Karpas-422 (cell line): ENCODE measurements at regions not wholly inside any gene's neighbourhood (a gene's known extent, or its start where the extent isn't known, plus 50 kb on each side); places are given as distances from the start of the nearest gene placed in this dataset.

ENCODE experiments used
- DNase-seq: peaks from one replicate; pipeline ENCODE4 v3.0.0-alpha.2; 2015
- H2AFZ ChIP-seq: fragments of 200-600 bp; sonication (generic); 2 replicates; pipeline ENCODE4 v1.6.1; 2014; ENCODE audit warnings: antibody characterized with exemption, low read length, mixed read lengths
- H3K27ac ChIP-seq: fragments of 200-600 bp; sonication (generic); 2 replicates; pipeline ENCODE4 v1.5.1; 2014; ENCODE audit warnings: mild to moderate bottlenecking, low read length, moderate library complexity
- H3K27me3 ChIP-seq: fragments of 200-600 bp; sonication (generic); 2 replicates; pipeline ENCODE4 v1.6.1; 2014; ENCODE audit warnings: low read length, mixed read lengths
- H3K36me3 ChIP-seq: fragments of 200-600 bp; sonication (generic); 2 replicates; pipeline ENCODE4 v1.6.1; 2014; ENCODE audit warnings: low read length, mixed read lengths; ENCODE audit not compliant: insufficient read depth
- H3K4me1 ChIP-seq: fragments of 200-600 bp; sonication (generic); 2 replicates; pipeline ENCODE4 v1.6.1; 2014; ENCODE audit warnings: mild to moderate bottlenecking, low read length, mixed read lengths
- H3K4me2 ChIP-seq: fragments of 200-600 bp; sonication (generic); 2 replicates; pipeline ENCODE4 v1.6.1; 2014; ENCODE audit warnings: low read length, low read depth, mild to moderate bottlenecking; ENCODE audit not compliant: poor library complexity, severe bottlenecking
- H3K4me3 ChIP-seq: fragments of 200-600 bp; sonication (generic); 2 replicates; pipeline ENCODE4 v1.5.1; 2014; ENCODE audit warnings: mild to moderate bottlenecking, antibody characterized with exemption, low read length, mixed read lengths
- H3K79me2 ChIP-seq: fragments of 200-600 bp; sonication (generic); 2 replicates; pipeline ENCODE4 v1.6.1; 2014; ENCODE audit warnings: mild to moderate bottlenecking, low read length, mixed read lengths
- H3K9ac ChIP-seq: fragments of 200-600 bp; sonication (generic); 2 replicates; pipeline ENCODE4 v1.6.0; 2014; ENCODE audit warnings: low read length
- H3K9me2 ChIP-seq: fragments of 200-600 bp; sonication (generic), shearing (Covaris generic); replicated peaks from 2 replicates; pipeline ENCODE4 v1.6.0; 2014; ENCODE audit warnings: mild to moderate bottlenecking, low read length, moderate library complexity; ENCODE audit not compliant: insufficient read depth
- H3K9me3 ChIP-seq: fragments of 300-700, 200-600 bp; sonication (generic); 2 replicates; pipeline ENCODE4 v1.6.1; 2014; ENCODE audit warnings: low read length, mixed read lengths
- H4K20me1 ChIP-seq: fragments of 200-600 bp; sonication (generic); 2 replicates; pipeline ENCODE4 v1.6.1; 2014; ENCODE audit warnings: mild to moderate bottlenecking, antibody characterized with exemption, low read length, low read depth; ENCODE audit not compliant: insufficient read depth

DNA sequence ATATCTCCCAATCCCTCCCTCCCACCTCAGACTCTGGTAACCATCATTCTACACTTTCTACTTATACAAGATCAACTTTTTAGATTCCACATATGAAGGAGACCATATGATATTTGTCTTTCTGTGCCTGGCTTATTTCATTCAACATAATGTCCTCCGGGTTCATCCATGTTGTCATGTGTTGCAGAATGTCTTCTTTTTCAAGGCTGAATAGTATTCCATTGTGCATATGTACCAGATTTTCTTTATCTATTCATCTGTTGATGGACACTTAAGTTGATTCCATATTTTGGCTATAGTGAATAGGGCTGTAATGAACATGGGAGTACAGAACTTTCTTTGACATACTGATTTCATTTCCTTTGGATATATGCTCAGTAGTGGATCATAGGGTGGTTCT lies 78.9 kb upstream of the MAP1B start:
- no peaks in the 10 kb centered on the region for H3K4me1 ChIP-seq
- no peak overlapping the region for H3K4me3 ChIP-seq
- no peak overlapping the region for H3K9ac ChIP-seq
- no peak overlapping the region for H3K4me2 ChIP-seq
- no peaks in the 10 kb centered on the region for H3K27me3 ChIP-seq
- no peaks in the 10 kb centered on the region for H3K79me2 ChIP-seq
- H3K36me3 ChIP-seq, result no peaks in the 10 kb centered on the region
- no peaks in the 10 kb centered on the region for H4K20me1 ChIP-seq
- no peaks in the 10 kb centered on the region for H3K9me3 ChIP-seq
- H3K9me2 ChIP-seq, result no peaks in the 10 kb centered on the region
- H3K27ac ChIP-seq, result no peak overlapping the region
- DNase-seq, result no peak
- no peak overlapping the region for H2AFZ ChIP-seq

DNA sequence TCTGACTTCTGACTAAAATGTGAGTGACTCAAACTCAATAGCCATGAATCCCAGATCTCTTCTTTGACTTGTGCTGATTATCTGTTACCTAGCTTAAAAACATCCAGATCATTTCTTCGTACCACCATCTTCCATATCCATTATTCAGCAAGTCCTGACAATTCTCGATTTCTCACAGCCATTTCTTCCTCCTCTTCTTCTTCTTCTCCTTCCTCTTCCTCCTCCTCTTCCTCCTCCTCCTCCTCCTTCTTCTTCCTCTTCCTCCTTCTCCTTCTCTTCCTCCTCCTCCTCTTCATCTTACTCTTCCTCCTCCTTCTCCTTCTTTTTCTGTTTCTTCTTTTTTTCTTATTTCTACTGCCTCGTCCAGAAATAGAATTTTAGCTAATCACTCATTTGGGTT lies 77.0 kb upstream of the MAP1B start:
- Histone ChIP-seq H2AFZ (no peak overlapping the region), H3K27ac (no peak overlapping the region), H4K20me1 (no peaks in the 10 kb centered on the region), H3K36me3 (no peaks in the 10 kb centered on the region), H3K9me2 (no peaks in the 10 kb centered on the region), H3K4me2 (no peak overlapping the region), H3K4me1 (no peaks in the 10 kb centered on the region), H3K9me3 (no peaks in the 10 kb centered on the region), H3K27me3 (no peaks in the 10 kb centered on the region), H3K4me3 (no peak overlapping the region), H3K9ac (no peak overlapping the region), H3K79me2 (no peaks in the 10 kb centered on the region)
- no peak for DNase-seq

DNA sequence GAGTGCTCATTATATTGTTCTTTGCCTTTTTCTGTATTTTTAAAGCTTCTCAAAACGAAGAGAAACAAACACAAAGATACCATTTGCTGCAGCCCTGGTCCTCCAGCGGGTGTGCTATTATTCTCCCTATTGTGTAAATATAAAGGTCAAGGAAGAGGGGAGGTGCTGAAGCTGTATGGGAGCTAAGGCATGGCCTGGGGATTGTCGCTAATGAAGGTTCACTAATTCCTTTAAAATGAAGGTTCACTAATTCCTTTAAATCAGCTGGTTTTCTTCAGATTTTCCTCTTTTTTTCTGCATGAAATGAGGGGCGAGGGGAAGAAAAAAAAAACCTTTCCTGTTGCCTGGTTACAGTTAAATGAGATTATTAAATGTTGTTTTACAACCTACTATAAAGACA lies 74.5 kb upstream of the MAP1B start:
- Histone ChIP-seq H3K9ac (no peak overlapping the region), H3K9me3 (no peaks in the 10 kb centered on the region), H3K36me3 (no peaks in the 10 kb centered on the region), H2AFZ (no peak overlapping the region), H3K4me3 (no peak overlapping the region), H4K20me1 (no peaks in the 10 kb centered on the region), H3K9me2 (no peaks in the 10 kb centered on the region), H3K4me1 (no peaks in the 10 kb centered on the region), H3K4me2 (no peak overlapping the region), H3K27ac (no peak overlapping the region), H3K79me2 (no peaks in the 10 kb centered on the region), H3K27me3 (no peaks in the 10 kb centered on the region)
- DNase-seq, result no peak

DNA sequence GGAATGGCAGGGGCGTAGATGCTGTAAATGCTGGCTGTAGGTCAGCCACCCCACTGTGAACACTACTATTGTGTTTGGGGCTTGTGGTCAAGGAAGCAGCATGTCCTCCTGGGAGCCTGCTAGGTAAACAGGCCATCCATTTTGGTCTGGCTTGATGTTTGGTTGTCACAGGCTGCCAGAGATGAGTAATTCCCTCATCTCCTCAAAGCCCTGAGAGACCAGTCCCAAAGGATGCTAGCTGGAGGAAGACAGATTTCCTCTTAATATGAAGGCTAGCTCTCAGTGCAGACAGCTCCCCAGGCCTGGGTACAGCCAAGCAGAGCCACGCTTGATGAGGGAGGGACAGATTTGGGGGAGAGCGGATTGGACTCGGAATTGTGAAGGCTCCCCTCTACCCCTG lies 72.5 kb upstream of the MAP1B start:
- Histone ChIP-seq H4K20me1 (no peaks in the 10 kb centered on the region), H3K4me2 (no peak overlapping the region), H2AFZ (no peak overlapping the region), H3K9me3 (no peaks in the 10 kb centered on the region), H3K27ac (no peak overlapping the region), H3K79me2 (no peaks in the 10 kb centered on the region), H3K4me3 (no peak overlapping the region), H3K9ac (no peak overlapping the region), H3K27me3 (no peaks in the 10 kb centered on the region), H3K36me3 (no peaks in the 10 kb centered on the region), H3K4me1 (no peaks in the 10 kb centered on the region), H3K9me2 (no peaks in the 10 kb centered on the region)
- no peak for DNase-seq

DNA sequence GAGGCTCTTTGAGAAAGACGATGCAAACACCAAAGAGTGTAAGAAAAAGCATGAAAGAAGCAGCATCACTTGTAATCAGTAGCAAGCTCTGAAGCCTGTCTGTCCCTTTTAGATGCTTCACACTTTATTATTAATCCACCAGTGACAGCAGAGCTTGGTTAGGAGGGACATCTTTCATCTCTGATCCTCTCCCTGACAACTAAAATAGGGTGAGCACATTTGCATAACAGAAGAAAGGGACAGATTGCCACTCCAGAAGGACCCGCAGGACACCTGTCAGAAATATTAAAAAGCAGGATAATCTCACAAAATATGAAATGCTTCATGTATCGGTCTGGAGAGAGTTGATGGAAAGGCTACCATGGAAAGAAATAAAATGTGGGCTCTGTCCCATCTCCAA lies 71.4 kb upstream of the MAP1B start:
- Histone ChIP-seq H3K27me3 (no peaks in the 10 kb centered on the region), H3K36me3 (no peaks in the 10 kb centered on the region), H3K9me2 (no peaks in the 10 kb centered on the region), H3K9ac (no peak overlapping the region), H3K4me2 (no peak overlapping the region), H4K20me1 (no peaks in the 10 kb centered on the region), H2AFZ (no peak overlapping the region), H3K27ac (no peak overlapping the region), H3K9me3 (no peaks in the 10 kb centered on the region), H3K4me3 (no peak overlapping the region), H3K4me1 (no peaks in the 10 kb centered on the region), H3K79me2 (no peaks in the 10 kb centered on the region)
- no peak for DNase-seq

DNA sequence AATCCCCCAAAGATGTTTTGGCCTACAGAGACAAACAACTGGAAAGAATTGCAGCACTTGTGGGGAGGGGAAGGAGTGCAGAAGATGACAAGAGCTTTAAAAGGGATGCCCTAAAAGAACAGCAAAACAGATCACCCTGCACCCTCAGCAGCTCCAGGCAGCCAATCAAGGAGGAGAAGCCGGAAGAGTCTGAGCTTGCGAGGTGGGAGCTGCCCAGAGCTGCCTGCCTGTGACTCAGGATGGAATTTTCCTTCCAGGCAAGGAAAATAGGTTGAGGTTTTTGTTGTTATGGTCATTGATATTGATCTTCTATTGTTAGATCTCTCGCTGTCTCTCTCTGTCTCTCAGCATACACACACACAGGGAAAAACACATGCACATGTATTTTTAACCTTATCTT lies 70.3 kb upstream of the MAP1B start:
- H3K4me1 ChIP-seq, result no peaks in the 10 kb centered on the region
- no peak overlapping the region for H3K9ac ChIP-seq
- H4K20me1 ChIP-seq, result no peaks in the 10 kb centered on the region
- no peak overlapping the region for H2AFZ ChIP-seq
- no peaks in the 10 kb centered on the region for H3K79me2 ChIP-seq
- H3K9me3 ChIP-seq, result no peaks in the 10 kb centered on the region
- DNase-seq, result no peak
- H3K27ac ChIP-seq, result no peak overlapping the region
- no peaks in the 10 kb centered on the region for H3K27me3 ChIP-seq
- no peak overlapping the region for H3K4me3 ChIP-seq
- no peaks in the 10 kb centered on the region for H3K9me2 ChIP-seq
- no peak overlapping the region for H3K4me2 ChIP-seq
- H3K36me3 ChIP-seq, result no peaks in the 10 kb centered on the region

DNA sequence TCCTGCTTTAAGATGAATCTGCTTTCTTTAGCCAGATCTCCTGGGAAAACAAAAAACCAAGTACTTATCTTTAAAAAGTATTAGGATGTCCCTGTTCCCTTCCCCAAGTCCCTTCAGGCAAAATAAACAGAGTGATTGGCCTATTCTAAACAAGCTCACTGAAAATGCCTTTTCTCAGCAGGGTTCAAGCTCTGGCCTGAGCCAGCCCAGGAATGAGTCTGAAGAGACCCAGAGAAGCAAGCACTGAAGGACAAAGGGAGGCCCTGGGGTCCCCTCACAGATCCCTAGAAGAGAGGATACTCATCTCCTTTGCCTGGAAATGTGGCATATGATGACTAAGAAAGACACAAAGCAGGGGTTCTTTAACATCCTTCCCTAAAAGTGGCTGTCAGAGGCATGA lies 66.8 kb upstream of the MAP1B start:
- H4K20me1 ChIP-seq, result no peaks in the 10 kb centered on the region

DNA sequence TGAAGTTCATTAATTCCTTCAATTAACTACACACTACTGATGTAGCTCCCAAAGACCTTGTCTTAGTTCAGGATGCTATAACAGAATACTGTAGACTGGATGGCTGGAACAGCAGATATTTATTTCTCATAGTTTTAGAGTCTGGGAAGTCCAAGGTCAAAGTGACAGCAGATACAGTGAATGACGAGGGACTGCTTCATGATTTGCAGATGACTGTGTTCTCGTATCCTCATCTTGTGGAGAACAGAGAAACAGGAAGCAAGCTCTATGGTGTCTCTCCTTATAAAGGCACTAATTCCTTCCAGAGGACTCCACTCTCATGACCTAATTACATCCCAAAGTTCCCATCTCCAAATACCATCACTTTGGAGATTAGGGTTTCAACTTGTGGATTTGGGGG lies 65.6 kb upstream of the MAP1B start:
- Histone ChIP-seq H3K79me2 (no peaks in the 10 kb centered on the region), H3K27ac (no peak overlapping the region), H3K4me2 (no peak overlapping the region), H3K9ac (no peak overlapping the region), H3K27me3 (no peaks in the 10 kb centered on the region), H3K4me3 (no peak overlapping the region), H2AFZ (no peak overlapping the region), H3K9me2 (no peaks in the 10 kb centered on the region), H4K20me1 (no peaks in the 10 kb centered on the region), H3K9me3 (no peaks in the 10 kb centered on the region), H3K4me1 (peaks cover 7% of the 10 kb centered on the region), H3K36me3 (no peaks in the 10 kb centered on the region)
- no peak for DNase-seq

More for the DNA sequence above, 66.8 kb upstream of the MAP1B start:
- Histone ChIP-seq H3K9ac (no peak overlapping the region), H3K4me1 (peaks cover 2% of the 10 kb centered on the region), H3K4me3 (no peak overlapping the region), H3K9me2 (no peaks in the 10 kb centered on the region), H3K79me2 (no peaks in the 10 kb centered on the region), H3K27ac (no peak overlapping the region), H3K36me3 (no peaks in the 10 kb centered on the region), H3K9me3 (no peaks in the 10 kb centered on the region), H3K27me3 (no peaks in the 10 kb centered on the region), H3K4me2 (no peak overlapping the region), H2AFZ (no peak overlapping the region)
- DNase-seq, result no peak

DNA sequence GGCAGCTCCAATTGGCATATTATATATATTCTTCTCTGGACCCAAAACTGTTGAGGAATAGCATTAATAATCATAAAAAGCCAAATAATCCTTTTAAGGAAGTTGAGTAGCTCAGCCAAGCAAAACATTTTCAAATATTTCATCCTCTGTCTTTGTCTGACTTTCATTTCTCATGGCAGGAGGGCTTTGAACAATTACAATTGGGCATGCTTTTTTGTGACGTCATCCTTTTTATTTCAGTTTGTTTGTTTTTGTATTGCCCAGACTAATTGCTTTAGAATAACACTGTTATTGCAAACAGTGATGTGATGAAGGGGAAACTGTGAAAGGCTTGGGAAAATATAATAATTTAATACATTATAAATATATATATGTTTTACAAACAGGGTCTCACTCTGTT lies 65.2 kb upstream of the MAP1B start:
- Histone ChIP-seq H3K79me2 (no peaks in the 10 kb centered on the region), H3K27ac (no peak overlapping the region), H3K4me3 (no peak overlapping the region), H3K4me1 (peaks cover 7% of the 10 kb centered on the region), H2AFZ (no peak overlapping the region), H3K27me3 (no peaks in the 10 kb centered on the region), H4K20me1 (no peaks in the 10 kb centered on the region), H3K36me3 (no peaks in the 10 kb centered on the region), H3K9me2 (no peaks in the 10 kb centered on the region), H3K9ac (no peak overlapping the region), H3K4me2 (no peak overlapping the region), H3K9me3 (no peaks in the 10 kb centered on the region)
- no peak for DNase-seq
